Stimulated activated CD4-positive, alpha-beta T cell treated with anti-CD3 and anti-CD28 coated beads, Interleukin-12 subunit alpha, Interleukin-12 subunit beta, amount 100 ng/mL, for 48 hours (primary cell): ENCODE measurements at regions not wholly inside any gene's neighbourhood (a gene's known extent, or its start where the extent isn't known, plus 50 kb on each side); places are given as distances from the start of the nearest gene placed in this dataset.
A peak's percentile ranks its signal among the peaks of the same experiment; 100 is the strongest.

Source experiments
- DNase-seq, 3 donors: peaks; one replicate each; pipeline ENCODE4 v3.0.0-alpha.2; 2020; ENCODE audit warnings: low read depth in 2 of 3, low spot score in 1 of 3

- DNase-seq, result no peak
Observed at GRCh38 chrX:40195368-40195767, 97.6 kb upstream of the BCOR start.

DNA sequence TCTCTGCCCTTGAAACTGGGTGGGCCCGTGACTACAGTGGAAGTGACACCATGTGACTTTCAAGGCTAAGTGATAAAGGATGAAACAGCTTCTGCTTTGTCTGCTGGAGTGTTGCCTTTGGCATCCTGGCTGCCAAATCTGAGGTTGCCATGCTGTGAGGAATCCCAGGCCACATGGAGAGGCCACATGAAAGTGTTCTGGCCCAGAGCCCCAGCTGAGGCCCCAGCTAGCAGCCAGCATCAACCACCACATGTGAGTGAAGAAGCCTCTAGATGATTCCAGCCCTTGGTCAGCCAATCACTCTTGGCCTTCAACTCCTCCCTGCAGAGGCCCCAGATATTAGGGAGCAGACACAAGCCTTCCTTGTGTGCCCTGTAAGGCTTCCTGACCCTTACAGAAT lies 94.4 kb upstream of the BCOR start:
- DNase-seq, result no peak

GRCh38 chrX:40189637-40190036 lies 91.9 kb upstream of the BCOR start:
- DNase-seq, result no peak

DNA sequence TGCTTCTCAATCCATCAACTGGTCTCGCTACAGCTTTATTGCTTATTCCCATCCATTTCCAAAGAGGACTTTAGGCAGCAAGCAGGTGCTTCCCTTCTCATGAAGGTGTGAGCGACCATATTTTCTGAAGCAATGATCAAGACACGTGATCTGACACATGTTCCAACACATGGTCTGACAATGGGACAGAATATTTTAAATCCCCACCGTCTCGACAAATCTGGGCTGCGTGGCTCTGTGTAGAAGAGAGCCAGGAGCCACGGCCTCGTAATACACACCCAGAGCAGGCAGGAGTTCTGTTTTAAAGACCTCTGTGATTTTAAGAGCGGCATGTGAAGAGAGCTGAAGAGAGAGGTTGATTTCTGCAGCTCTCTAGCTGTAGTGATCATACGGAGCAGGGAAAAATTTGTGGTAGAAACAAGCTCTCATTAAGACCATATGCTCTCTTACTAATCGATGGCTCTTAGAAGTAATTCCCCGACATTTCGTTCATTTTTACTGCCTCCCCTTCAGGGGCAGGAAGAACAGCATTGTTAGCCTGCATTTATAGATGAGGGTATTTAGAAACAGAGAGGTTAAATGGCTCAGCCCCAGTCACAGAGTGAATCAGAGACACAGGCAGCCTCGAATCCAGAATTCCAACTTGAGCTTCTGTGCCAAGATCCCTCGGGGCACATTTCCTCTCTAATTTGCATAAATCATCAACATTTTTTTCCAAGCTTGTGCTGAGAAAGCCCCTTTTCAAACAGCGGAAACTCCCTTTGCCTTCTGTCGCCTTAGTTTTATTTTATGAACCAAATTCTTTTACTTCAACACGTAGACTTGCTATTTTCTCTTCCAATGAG lies 91.0 kb upstream of the BCOR start:
- no peak for DNase-seq

DNA sequence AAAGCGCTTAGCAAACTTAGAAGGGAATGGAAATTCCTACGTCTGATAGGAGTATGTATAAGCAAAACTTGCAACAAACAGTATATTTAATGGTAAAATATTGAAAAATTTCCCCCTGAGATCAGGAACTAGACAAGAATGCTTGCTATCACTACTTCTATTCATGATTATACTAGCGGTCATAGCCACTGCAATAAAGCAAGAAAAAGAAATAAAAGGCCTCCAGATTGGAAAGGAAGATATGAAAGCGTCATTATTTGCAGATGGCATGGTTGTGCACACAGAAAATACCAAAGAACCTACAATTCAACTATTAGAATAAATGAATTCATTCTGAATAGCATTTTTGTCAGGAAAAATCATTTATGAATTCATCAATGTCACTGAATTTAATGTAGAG lies 87.2 kb upstream of the BCOR start:
- DNase-seq, result no peak

DNA sequence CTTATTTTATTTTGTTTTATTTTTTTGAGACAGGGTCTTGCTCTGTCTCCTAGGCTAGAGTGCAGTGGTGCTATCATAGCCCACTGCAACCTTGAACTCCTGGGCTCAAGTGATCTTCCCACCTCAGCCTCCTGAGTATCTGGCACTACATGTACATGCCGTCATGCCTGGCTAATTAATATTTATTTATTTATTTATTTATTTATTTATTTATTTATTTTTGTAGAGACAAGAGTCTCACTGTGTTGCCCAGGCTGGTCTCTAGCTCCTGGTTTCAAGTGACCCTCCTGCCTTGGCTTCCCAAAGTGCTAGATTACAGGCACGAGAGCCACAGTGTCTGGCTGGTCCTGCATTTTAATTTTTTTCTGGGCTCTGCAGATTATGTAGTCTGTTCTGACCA lies 84.9 kb upstream of the BCOR start:
- DNase-seq, result no peak

- DNase-seq, result no peak
Observed at GRCh38 chrX:40182095-40182494, 84.3 kb upstream of the BCOR start.

DNA sequence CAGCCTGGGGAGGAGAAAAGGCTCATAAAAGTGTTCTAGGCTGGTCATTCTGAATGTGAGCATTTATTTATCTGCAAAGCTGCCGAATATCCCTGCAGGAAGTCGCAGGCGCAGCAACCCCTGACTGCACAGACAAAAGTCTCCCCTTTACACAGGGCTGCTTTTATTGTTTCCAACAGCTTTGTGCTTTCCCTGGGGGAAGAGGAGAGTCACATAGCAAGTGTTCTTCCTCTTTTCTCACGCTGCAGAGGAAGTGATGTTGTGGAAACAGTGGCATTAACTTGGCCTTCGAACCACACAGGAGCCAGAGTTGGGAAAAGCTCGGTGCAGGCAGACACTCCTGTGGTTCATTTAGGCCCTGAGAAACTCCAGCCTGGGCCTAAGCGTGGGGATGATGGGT lies 81.5 kb upstream of the BCOR start:
- DNase-seq, result no peak

DNA sequence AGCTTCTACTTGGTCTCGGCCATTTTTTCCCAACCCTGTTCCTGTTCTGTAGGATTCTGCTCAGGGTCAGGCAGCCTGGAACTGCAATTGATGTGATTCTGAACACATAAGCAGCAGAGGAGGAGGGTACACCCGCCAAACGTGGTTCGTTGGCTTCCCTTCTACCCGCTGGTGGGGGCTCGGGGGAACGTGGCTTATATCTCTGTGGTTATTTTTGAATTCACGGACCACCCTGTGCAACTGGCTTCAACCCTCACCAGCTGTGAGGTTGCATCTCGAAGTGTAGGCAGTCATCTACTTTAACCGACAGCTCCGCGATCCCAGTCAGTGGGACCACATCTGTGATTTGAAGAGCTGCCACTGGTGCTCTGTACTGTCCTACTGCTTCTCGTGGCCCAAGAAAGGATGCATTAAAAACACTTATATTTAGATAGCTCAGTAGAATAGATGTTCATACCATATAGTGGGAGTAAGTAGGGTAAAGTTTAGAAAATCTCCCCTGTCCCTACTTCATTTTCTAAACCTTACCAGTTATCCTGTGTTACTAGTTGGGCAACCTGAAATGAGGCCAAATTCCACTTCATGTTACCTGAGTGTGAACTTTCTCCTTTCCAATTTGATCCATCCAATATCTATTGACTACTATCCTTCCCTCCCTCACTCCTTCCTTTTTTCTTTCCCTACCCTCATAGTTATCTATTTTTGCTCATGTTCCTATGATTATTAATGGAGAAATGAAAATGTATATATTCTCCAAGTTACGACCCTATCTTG lies 80.4 kb upstream of the BCOR start:
- DNase-seq, result no peak

DNA sequence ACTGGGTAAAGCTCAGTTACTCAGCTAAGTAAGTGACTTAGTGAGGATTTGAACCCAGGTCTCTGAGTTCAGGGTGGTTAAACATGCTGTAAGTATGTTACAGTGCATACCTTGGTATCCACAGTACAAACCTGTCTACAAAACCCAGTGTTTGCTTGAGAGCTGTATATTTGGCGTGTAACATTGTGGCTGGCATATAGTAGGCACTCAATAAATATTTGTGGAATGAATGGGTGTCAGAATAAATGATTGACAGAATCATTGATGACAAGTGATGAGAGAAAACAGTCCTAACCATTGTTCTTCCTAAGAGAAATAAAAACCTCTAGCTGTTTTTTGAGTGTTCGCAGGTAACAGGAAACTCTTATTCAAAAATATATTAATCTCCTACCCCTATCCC lies 79.7 kb upstream of the BCOR start:
- no peak for DNase-seq

DNA sequence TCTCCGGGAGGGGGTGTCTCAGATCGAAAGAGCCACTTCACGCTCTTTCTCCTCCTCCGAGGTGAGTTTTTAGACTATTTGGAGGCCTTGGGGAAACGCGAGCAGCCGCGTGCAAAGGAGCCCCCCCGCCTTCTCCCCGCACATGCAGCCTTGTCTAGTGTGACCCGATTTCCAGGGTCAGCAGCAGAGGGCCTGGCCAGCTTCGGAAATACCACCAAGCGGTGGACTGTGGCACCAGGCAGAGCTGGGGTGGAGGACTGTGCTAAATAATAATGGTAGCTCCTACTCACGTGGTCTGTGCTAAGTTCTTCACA lies 79.3 kb upstream of the BCOR start:
- no peak for DNase-seq

GRCh38 chrX:40176351-40177116 lies 78.8 kb upstream of the BCOR start:
- peak in 2 of 3 donors; percentile 55 to 58 for DNase-seq

DNA sequence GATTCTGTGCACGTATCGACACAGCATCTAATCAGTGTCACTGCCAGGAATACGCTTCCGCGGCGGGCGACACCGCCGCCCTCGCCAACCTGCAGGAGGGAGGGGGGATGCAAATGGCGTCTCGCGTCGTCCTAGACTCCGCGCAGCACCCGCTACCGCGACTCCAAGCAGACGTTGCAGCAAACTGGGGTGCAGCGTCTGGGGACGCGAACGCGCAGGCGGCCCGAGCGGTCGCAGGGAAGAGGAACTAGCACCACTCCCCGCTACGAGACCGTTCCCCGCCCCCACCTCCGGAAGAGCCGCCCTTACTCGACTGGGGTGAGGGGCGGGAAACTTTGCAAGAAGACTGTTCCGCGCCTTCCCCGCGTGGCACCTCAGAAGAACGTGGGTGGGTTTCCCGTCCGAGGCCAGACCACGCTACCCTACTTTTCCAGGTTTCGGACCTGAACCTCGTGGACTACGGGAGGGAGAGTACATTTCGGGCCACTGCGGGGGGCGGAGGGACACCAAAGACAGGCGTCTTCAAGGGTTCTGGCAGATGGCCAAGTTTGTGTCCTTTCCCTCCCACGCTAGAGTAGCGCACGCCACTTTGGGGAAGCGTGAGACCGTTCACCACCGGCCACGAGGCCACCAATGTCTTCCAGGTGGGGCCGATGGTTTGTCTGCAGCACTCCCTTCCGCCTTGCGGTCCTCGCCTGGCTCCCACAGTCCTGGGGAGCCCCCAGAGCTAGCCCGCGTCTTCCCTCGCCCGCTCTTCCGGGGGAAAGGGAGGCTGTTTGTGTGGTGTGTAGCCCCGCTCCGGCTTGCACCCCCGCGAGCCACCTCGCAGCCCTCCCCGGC lies 78.0 kb upstream of the BCOR start:
- peak; percentile 57 to 65 (median 59) for DNase-seq

GRCh38 chrX:40174854-40175510 lies 77.2 kb upstream of the BCOR start:
- no peak for DNase-seq

DNA sequence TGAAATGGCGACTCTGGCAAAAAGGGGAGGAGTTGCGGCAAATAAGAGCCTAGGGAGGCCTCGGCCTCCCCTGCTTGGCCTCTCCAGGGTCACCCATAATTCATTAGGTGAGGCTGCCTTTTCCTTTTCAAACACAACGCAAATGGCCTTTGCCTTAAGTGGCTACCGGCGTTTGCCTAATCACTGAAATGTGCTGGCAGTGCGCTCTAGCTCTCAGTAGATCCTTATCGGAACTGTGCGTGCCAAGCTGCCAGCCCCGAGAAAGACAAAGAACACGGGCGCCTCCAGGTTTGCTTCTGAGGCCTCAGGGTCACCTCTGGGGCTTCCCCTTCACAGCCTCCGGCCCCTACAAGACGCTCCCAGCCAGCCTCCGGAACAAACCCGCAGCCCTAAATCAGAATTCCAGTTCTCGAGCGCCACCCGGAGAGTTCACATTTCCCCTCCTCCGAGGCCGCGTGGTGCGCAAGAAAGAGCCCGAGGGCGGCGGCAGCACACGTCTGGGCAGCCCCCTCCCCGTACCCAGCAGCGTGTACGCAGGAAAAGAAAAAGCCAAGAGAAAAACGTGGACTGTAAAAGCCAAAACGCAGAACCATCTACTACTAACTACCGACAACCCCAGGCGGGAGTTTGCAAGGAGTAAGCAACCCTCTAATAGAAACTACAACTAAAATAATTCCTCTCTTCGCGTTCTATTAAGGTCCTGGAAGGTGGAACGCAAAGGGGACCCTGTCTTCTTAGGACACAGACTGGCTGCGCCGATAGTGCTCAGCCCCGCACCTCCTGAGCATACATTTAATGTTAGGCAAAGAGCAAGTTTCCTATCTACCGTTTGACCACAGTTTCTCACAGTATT lies 76.5 kb upstream of the BCOR start:
- peak in 2 of 3 donors; percentile 59 to 60 for DNase-seq

- DNase-seq, result no peak
Observed at GRCh38 chrX:40173143-40174000, 75.6 kb upstream of the BCOR start.

DNA sequence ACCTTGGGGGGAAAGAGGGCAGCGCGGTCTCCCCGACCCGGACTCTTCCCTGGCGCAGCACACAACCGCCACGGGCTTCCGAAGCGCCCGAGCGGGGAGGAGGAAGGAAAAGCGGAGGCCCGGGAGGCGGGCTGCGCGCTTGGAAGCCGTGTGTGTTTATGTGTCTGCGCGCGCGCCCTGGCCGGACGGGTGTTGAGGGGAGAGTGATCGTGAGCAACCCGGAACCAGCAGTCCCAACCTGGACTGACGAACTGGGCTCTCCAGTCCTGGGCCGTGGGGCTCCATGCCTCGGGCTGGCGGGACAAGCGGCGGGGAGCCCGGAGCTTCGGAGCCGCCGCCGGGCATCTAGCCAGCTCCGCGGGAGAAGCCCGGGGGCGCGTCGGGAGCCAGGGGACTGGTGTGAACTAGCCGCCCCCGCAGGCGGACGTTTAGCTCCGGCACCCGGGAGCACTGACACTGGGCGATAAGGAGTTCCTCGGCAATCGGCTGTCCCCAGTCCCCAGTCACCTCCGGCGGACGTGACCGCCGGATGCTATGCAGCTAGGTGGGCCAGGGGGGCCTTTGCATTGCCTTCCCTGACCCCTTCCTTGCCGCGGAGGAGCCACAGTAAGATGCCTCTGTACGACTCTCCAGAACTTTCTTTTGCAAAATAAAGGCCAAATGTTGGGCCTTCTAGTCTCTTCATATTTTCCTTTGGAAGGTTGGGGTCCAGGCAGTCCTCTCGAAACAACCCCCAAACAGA lies 74.8 kb upstream of the BCOR start:
- no peak for DNase-seq
